OCI-M1 (cell line): ENCODE measurements at regions not wholly inside any gene's neighbourhood (a gene's known extent, or its start where the extent isn't known, plus 50 kb on each side); places are given as distances from the start of the nearest gene placed in this dataset.

Experiments used
- DNase-seq: peaks from one replicate; lab custom pipeline; 2025; lab: John Stamatoyannopoulos, UW

- peak; percentile 67 for DNase-seq
These were observed 243.7 kb downstream of the SLC16A7 start for GRCh38 chr12:59839514-59839913.

- DNase-seq, result no peak
These were observed 247.5 kb downstream of the SLC16A7 start for GRCh38 chr12:59843260-59843843.

GRCh38 chr12:59844750-59845149 is 248.9 kb downstream of the SLC16A7 start:
- DNase-seq, result no peak

GRCh38 chr12:59845293-59845692 is 249.5 kb downstream of the SLC16A7 start:
- no peak for DNase-seq

GRCh38 chr12:59847127-59847526 is 251.3 kb downstream of the SLC16A7 start:
- DNase-seq, result no peak

GRCh38 chr12:59850268-59850667 is 254.4 kb downstream of the SLC16A7 start:
- no peak for DNase-seq

- DNase-seq, result peak; percentile 69
These were observed 262.8 kb downstream of the SLC16A7 start for GRCh38 chr12:59858508-59859170.

GRCh38 chr12:59859171-59859510 is 263.3 kb downstream of the SLC16A7 start:
- DNase-seq, result no peak

- no peak for DNase-seq
These were observed 265.8 kb downstream of the SLC16A7 start for GRCh38 chr12:59861635-59862034.

GRCh38 chr12:59867055-59867454 is 271.2 kb downstream of the SLC16A7 start:
- DNase-seq, result no peak

- DNase-seq, result no peak
These were observed 271.9 kb downstream of the SLC16A7 start for GRCh38 chr12:59867689-59868088.

- DNase-seq, result no peak
These were observed 275.9 kb downstream of the SLC16A7 start for GRCh38 chr12:59871779-59872178.

GRCh38 chr12:59873136-59873535 is 277.3 kb downstream of the SLC16A7 start:
- no peak for DNase-seq

- no peak for DNase-seq
These were observed 279.0 kb downstream of the SLC16A7 start for GRCh38 chr12:59874781-59875180.

GRCh38 chr12:59886131-59886733 is 290.4 kb downstream of the SLC16A7 start:
- no peak for DNase-seq

GRCh38 chr12:59887178-59887577 is 291.3 kb downstream of the SLC16A7 start:
- no peak for DNase-seq

- no peak for DNase-seq
These were observed 295.2 kb downstream of the SLC16A7 start for GRCh38 chr12:59890896-59891579.

- DNase-seq, result no peak
These were observed 299.4 kb downstream of the SLC16A7 start for GRCh38 chr12:59895166-59895775.

GRCh38 chr12:59904874-59905521 is 309.2 kb downstream of the SLC16A7 start:
- DNase-seq, result no peak

GRCh38 chr12:59911516-59911915 is 315.7 kb downstream of the SLC16A7 start:
- no peak for DNase-seq

GRCh38 chr12:59916988-59917387 is 321.2 kb downstream of the SLC16A7 start:
- DNase-seq, result no peak

- DNase-seq, result no peak
These were observed 331.2 kb downstream of the SLC16A7 start for GRCh38 chr12:59927032-59927431.
